Smooth muscle cell (in vitro differentiated cells): ENCODE measurements at regions not wholly inside any gene's neighbourhood (a gene's known extent, or its start where the extent isn't known, plus 50 kb on each side); places are given as distances from the start of the nearest gene placed in this dataset.
A peak's percentile ranks its signal among the peaks of the same experiment; 100 is the strongest.
"Not testable (repeated sequence)": the region's sequence is repeated elsewhere in the genome, so short reads cannot be mapped to it uniquely, and the experiment has no call there.

Source experiments
- DNase-seq: peaks from one replicate; lab custom pipeline; 2025; ENCODE audit not compliant: unreplicated experiment; lab: John Stamatoyannopoulos, UW
- H2AFZ ChIP-seq: fragments of 200-600 bp; sonication (generic); 2 replicates; pipeline ENCODE4 v1.6.0; 2016; ENCODE audit warnings: antibody characterized with exemption, low read depth, mild to moderate bottlenecking
- H3F3A ChIP-seq: fragments of 200-600 bp; sonication (generic); 2 replicates; pipeline ENCODE4 v1.6.0; 2017; ENCODE audit warnings: antibody characterized with exemption, low read depth
- H3K27ac ChIP-seq: fragments of 200-600 bp; sonication (generic); 2 replicates; pipeline ENCODE4 v1.5.1; 2016; ENCODE audit warnings: low read depth, mild to moderate bottlenecking
- H3K27me3 ChIP-seq: fragments of 200-600 bp; sonication (generic); 2 replicates; pipeline ENCODE4 v1.6.1; 2016; ENCODE audit warnings: low read depth, mild to moderate bottlenecking
- H3K36me3 ChIP-seq: fragments of 200-600 bp; sonication (generic); 2 replicates; pipeline ENCODE4 v1.5.1; 2016; ENCODE audit warnings: low read depth
- H3K4me1 ChIP-seq: fragments of 200-600 bp; sonication (generic); 2 replicates; pipeline ENCODE4 v1.5.1; 2016; ENCODE audit warnings: low read depth
- H3K4me2 ChIP-seq: fragments of 200-600 bp; sonication (generic); 2 replicates; pipeline ENCODE4 v1.6.0; 2016; ENCODE audit warnings: mild to moderate bottlenecking
- H3K4me3 ChIP-seq: fragments of 200-600 bp; sonication (generic); 2 replicates; pipeline ENCODE4 v1.5.1; 2016; ENCODE audit warnings: mild to moderate bottlenecking
- H3K79me2 ChIP-seq: fragments of 200-600 bp; sonication (generic); 2 replicates; pipeline ENCODE4 v1.6.0; 2016; ENCODE audit warnings: low read depth, mild to moderate bottlenecking
- H3K9ac ChIP-seq: fragments of 200-600 bp; sonication (generic); 2 replicates; pipeline ENCODE4 v1.6.0; 2016; ENCODE audit warnings: low read depth
- H3K9me3 ChIP-seq: fragments of 200-600 bp; sonication (generic); replicated peaks from 2 replicates; pipeline ENCODE4 v1.5.1; 2016; ENCODE audit warnings: low read depth
- H4K20me1 ChIP-seq: fragments of 200-600 bp; sonication (generic); 2 replicates; pipeline ENCODE4 v1.6.0; 2016; ENCODE audit warnings: low read depth
- WGBS: methylation state at CpG from one replicate; pipeline ENCODE4 v1.1.7; 2016; ENCODE audit warnings: low lambda C conversion rate; 5-methylcytosine and 5-hydroxymethylcytosine counted together
- TF ChIP-seq, protein P1 (sequence below): fragments of 200-600 bp; sonication (generic); IDR thresholded peaks from 2 replicates; pipeline ENCODE4 v1.5.1; 2017; ENCODE audit warnings: borderline replicate concordance, mild to moderate bottlenecking, antibody characterized with exemption; ENCODE audit not compliant: insufficient read depth, poor library complexity, severe bottlenecking

DNA sequence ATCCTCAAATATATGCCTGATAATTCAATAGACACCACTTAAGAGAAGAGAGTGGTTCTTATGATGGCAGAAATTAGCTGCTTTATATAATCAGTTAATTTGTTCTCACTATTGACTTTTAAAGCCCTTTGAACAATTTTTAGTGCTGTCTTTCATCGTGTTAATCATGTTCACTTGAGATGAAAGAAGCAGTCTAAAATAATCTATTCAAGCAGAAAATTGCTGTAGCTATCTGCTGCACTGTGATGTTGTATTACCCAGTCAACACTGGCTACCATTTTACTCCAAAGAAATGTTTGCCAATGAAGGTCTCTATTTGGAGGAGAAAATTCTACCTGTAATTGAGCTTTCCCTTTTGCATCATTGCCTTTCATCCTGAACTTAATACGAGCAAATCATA lies 459.8 kb upstream of the FSIP2 start:
- Histone ChIP-seq H2AFZ (no peak overlapping the region), H3F3A (no peaks in the 10 kb centered on the region), H3K79me2 (no peaks in the 10 kb centered on the region), H3K27me3 (no peaks in the 10 kb centered on the region), H3K9ac (no peak overlapping the region), H3K4me2 (no peak overlapping the region), H3K4me3 (no peak overlapping the region), H3K36me3 (no peaks in the 10 kb centered on the region), H3K9me3 (no peaks in the 10 kb centered on the region), H3K27ac (no peak overlapping the region), H3K4me1 (no peaks in the 10 kb centered on the region), H4K20me1 (no peaks in the 10 kb centered on the region)
- 92% methylated on average over 2 of the region's 2 CpGs for WGBS
- DNase-seq: no peak
- TF ChIP-seq, protein P1, sequence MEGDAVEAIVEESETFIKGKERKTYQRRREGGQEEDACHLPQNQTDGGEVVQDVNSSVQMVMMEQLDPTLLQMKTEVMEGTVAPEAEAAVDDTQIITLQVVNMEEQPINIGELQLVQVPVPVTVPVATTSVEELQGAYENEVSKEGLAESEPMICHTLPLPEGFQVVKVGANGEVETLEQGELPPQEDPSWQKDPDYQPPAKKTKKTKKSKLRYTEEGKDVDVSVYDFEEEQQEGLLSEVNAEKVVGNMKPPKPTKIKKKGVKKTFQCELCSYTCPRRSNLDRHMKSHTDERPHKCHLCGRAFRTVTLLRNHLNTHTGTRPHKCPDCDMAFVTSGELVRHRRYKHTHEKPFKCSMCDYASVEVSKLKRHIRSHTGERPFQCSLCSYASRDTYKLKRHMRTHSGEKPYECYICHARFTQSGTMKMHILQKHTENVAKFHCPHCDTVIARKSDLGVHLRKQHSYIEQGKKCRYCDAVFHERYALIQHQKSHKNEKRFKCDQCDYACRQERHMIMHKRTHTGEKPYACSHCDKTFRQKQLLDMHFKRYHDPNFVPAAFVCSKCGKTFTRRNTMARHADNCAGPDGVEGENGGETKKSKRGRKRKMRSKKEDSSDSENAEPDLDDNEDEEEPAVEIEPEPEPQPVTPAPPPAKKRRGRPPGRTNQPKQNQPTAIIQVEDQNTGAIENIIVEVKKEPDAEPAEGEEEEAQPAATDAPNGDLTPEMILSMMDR: no peak

GRCh38 chr2:185279999-185280398 lies 458.6 kb upstream of the FSIP2 start:
- Histone ChIP-seq H3K4me1 (no peaks in the 10 kb centered on the region), H3K79me2 (no peaks in the 10 kb centered on the region), H4K20me1 (no peaks in the 10 kb centered on the region), H3F3A (no peaks in the 10 kb centered on the region), H2AFZ (no peak overlapping the region), H3K4me3 (no peak overlapping the region), H3K9ac (no peak overlapping the region), H3K27me3 (no peaks in the 10 kb centered on the region), H3K36me3 (no peaks in the 10 kb centered on the region), H3K9me3 (no peaks in the 10 kb centered on the region), H3K4me2 (no peak overlapping the region), H3K27ac (no peak overlapping the region)
- DNase-seq: no peak
- TF ChIP-seq, protein P1: peak; percentile 61

DNA sequence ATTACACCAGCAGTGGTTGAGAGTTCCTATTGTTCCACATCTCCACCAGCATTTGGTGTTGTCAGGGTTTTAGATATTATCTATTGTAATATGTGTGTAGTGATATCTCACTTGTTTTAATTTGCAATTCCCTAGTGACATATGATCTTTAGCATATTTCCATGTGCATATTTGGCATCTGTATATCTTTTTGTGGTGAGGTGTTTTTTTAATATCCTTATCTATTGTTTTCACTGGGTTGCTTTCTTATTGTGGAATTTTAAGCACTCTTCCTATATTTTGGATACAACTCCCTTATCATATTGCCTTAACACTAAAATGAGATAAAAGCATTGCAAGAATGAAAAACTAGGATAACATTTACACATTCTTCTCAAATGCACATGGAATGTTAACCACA lies 453.9 kb upstream of the FSIP2 start:
- Histone ChIP-seq H3F3A (no peaks in the 10 kb centered on the region), H3K27me3 (no peaks in the 10 kb centered on the region), H3K27ac (no peak overlapping the region), H3K36me3 (no peaks in the 10 kb centered on the region), H3K4me1 (no peaks in the 10 kb centered on the region), H3K79me2 (no peaks in the 10 kb centered on the region), H2AFZ (no peak overlapping the region), H3K9me3 (no peaks in the 10 kb centered on the region), H3K4me2 (no peak overlapping the region), H3K9ac (no peak overlapping the region), H4K20me1 (no peaks in the 10 kb centered on the region), H3K4me3 (no peak overlapping the region)
- DNase-seq: no peak
- TF ChIP-seq, protein P1: no peak

DNA sequence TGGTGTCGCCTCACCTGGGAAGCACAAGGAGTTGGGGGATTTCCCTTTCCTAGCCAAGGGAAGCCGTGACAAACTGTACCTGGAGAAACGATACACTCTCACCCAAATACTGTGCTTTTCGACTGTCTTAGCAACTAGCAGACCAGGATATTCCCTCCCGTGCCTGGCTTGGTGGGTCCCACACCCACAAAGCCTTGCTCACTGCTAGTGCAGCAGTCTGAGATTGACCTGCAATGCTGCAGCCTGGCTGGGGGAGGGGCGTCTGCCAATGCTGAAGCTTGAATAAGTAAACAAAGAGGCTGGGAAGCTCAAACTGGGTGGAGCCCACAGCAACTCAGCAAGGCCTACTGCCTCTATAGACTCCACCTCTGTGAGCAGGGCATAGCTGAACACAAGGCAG lies 448.6 kb upstream of the FSIP2 start:
- not testable (repeated sequence) for H3K9me3 ChIP-seq, H3K79me2 ChIP-seq, H3K4me1 ChIP-seq, H3K4me3 ChIP-seq, H3F3A ChIP-seq, H3K27me3 ChIP-seq, DNase-seq, H3K4me2 ChIP-seq, H2AFZ ChIP-seq, H3K9ac ChIP-seq, H3K36me3 ChIP-seq, H4K20me1 ChIP-seq, H3K27ac ChIP-seq
- 75% methylated on average over 6 of the region's 6 CpGs for WGBS
